Neural progenitor cell (in vitro differentiated cells): ENCODE measurements at regions not wholly inside any gene's neighbourhood (a gene's known extent, or its start where the extent isn't known, plus 50 kb on each side); places are given as distances from the start of the nearest gene placed in this dataset.

Experiments
- DNase-seq: peaks from one replicate; pipeline ENCODE4 v3.0.0-alpha.2; 2016; ENCODE audit warnings: low spot score
- H2AFZ ChIP-seq: fragments of 200-600 bp; sonication (generic); replicated peaks from 2 replicates; pipeline ENCODE4 v1.6.1; 2016; ENCODE audit warnings: antibody characterized with exemption
- H3F3A ChIP-seq: fragments of 200-600 bp; sonication (generic); 2 replicates; pipeline ENCODE4 v1.6.1; 2016; ENCODE audit warnings: antibody characterized with exemption, low read depth
- H3K27ac ChIP-seq: fragments of 200-600 bp; sonication (generic); 2 replicates; pipeline ENCODE4 v1.5.1; 2016; ENCODE audit warnings: mild to moderate bottlenecking
- H3K27me3 ChIP-seq: fragments of 200-600 bp; sonication (generic); 2 replicates; pipeline ENCODE4 v1.6.1; 2016; ENCODE audit warnings: mild to moderate bottlenecking, moderate library complexity
- H3K36me3 ChIP-seq: fragments of 200-600 bp; sonication (generic); 2 replicates; pipeline ENCODE4 v1.5.1; 2016
- H3K4me1 ChIP-seq: fragments of 200-600 bp; sonication (generic); 2 replicates; pipeline ENCODE4 v1.6.1; 2016; ENCODE audit warnings: mixed run types
- H3K4me2 ChIP-seq: fragments of 200-600 bp; sonication (generic); 2 replicates; pipeline ENCODE4 v1.6.1; 2016
- H3K4me3 ChIP-seq: fragments of 200-600 bp; sonication (generic); 2 replicates; pipeline ENCODE4 v1.5.1; 2016
- H3K79me2 ChIP-seq: fragments of 200-600 bp; sonication (generic); 2 replicates; pipeline ENCODE4 v1.6.1; 2016; ENCODE audit warnings: low read depth
- H3K9ac ChIP-seq: fragments of 200-600 bp; sonication (generic); 2 replicates; pipeline ENCODE4 v1.6.1; 2016
- H3K9me3 ChIP-seq: fragments of 200-600 bp; sonication (generic); 2 replicates; pipeline ENCODE4 v1.5.1; 2016; ENCODE audit warnings: low read depth
- H4K20me1 ChIP-seq: fragments of 200-600 bp; sonication (generic); 2 replicates; pipeline ENCODE4 v1.6.1; 2016; ENCODE audit warnings: low read depth
- H3K27ac Mint-ChIP-seq: 3 replicates; pipeline ENCODE4 v1.8.0; 2021; ENCODE audit warnings: mixed read lengths
- H3K27me3 Mint-ChIP-seq: 2 replicates; pipeline ENCODE4 v1.8.0; 2022; ENCODE audit warnings: low read depth, mild to moderate bottlenecking, inconsistent platforms, moderate library complexity, mixed read lengths; ENCODE audit not compliant: insufficient read depth
- H3K36me3 Mint-ChIP-seq: 3 replicates; pipeline ENCODE4 v1.8.0; 2021; ENCODE audit warnings: mixed read lengths
- H3K4me1 Mint-ChIP-seq: 3 replicates; pipeline ENCODE4 v1.8.0; 2021; ENCODE audit warnings: mixed read lengths
- H3K4me3 Mint-ChIP-seq: 3 replicates; pipeline ENCODE4 v1.8.0; 2021; ENCODE audit warnings: mild to moderate bottlenecking, moderate library complexity, mixed read lengths
- H3K9me3 Mint-ChIP-seq: 3 replicates; pipeline ENCODE4 v1.8.0; 2020; ENCODE audit warnings: mixed read lengths
- EZH2 ChIP-seq: fragments of 200-600 bp; sonication (generic); IDR thresholded peaks from 2 replicates; pipeline ENCODE4 v1.6.1; 2017; ENCODE audit warnings: antibody characterized with exemption, mild to moderate bottlenecking, moderate library complexity
- EZH2phosphoT487 ChIP-seq: fragments of 200-600 bp; sonication (generic); IDR thresholded peaks from 2 replicates; pipeline ENCODE4 v1.6.1; 2017; ENCODE audit warnings: antibody characterized with exemption
- TF ChIP-seq, protein P1 (sequence below): fragments of 200-600 bp; sonication (generic); IDR thresholded peaks from 2 replicates; pipeline ENCODE4 v1.5.1; 2017; ENCODE audit warnings: antibody characterized with exemption, mild to moderate bottlenecking

DNA sequence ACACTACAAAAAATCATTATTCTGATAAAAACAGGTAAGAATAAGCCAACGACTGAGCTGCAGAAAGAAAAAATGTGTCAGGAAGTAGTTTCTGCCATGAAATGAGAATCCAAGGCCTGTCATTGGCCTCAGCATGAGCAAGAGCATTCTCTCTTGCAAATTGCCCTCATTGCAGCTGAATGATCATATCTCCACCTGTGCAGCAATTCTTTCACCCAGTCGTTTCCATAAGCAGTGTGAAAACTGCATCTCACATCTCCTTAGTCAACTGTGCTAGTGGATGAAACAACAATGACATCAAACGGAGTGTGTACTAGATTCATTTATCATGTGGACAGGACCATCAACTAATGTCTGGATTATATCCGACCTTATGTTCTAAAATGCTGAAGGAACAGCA is 88.2 kb upstream of the STXBP5 start:
- Histone ChIP-seq H4K20me1 (no peaks in the 10 kb centered on the region), H3K27me3 (no peaks in the 10 kb centered on the region), H3K9me3 (no peaks in the 10 kb centered on the region), H2AFZ (no peak overlapping the region), H3K27ac (no peak overlapping the region), H3K79me2 (no peaks in the 10 kb centered on the region), H3K4me1 (no peaks in the 10 kb centered on the region), H3K36me3 (no peaks in the 10 kb centered on the region), H3K4me2 (no peak overlapping the region), H3K9ac (no peak overlapping the region), H3K4me3 (no peak overlapping the region), H3F3A (no peaks in the 10 kb centered on the region)
- Mint-ChIP-seq H3K9me3 (no peaks in the 10 kb centered on the region), H3K27ac (no peak overlapping the region), H3K36me3 (no peaks in the 10 kb centered on the region), H3K4me1 (no peaks in the 10 kb centered on the region), H3K27me3 (peaks cover 2% of the 10 kb centered on the region), H3K4me3 (no peak overlapping the region)
- no peak for TF ChIP-seq EZH2
- TF ChIP-seq, protein P1, sequence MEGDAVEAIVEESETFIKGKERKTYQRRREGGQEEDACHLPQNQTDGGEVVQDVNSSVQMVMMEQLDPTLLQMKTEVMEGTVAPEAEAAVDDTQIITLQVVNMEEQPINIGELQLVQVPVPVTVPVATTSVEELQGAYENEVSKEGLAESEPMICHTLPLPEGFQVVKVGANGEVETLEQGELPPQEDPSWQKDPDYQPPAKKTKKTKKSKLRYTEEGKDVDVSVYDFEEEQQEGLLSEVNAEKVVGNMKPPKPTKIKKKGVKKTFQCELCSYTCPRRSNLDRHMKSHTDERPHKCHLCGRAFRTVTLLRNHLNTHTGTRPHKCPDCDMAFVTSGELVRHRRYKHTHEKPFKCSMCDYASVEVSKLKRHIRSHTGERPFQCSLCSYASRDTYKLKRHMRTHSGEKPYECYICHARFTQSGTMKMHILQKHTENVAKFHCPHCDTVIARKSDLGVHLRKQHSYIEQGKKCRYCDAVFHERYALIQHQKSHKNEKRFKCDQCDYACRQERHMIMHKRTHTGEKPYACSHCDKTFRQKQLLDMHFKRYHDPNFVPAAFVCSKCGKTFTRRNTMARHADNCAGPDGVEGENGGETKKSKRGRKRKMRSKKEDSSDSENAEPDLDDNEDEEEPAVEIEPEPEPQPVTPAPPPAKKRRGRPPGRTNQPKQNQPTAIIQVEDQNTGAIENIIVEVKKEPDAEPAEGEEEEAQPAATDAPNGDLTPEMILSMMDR = no peak
- TF ChIP-seq EZH2phosphoT487 = no peak
- DNase-seq = no peak

DNA sequence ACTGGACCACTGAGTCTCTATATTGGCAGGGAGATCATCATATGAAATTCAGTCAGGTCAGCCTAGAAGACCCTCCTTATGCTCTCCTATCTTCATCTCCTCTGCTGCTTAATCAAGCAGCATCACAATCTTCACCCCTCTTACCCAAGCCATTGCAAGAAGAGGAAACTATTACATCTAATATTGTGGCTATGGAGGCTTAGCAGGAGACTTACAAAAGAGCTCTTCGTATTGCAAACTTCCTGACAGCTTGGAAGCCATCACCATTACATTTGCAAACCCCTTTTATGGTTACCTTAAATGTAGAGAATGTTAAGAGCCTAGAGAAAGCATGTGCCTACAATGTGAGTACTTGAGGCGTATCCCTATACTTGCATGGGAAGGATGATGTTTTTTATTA is 87.2 kb upstream of the STXBP5 start:
- TF ChIP-seq, protein P1 = no peak
- TF ChIP-seq EZH2 = no peak
- no peak for TF ChIP-seq EZH2phosphoT487
- no peak overlapping the region for H3K27ac ChIP-seq

DNA sequence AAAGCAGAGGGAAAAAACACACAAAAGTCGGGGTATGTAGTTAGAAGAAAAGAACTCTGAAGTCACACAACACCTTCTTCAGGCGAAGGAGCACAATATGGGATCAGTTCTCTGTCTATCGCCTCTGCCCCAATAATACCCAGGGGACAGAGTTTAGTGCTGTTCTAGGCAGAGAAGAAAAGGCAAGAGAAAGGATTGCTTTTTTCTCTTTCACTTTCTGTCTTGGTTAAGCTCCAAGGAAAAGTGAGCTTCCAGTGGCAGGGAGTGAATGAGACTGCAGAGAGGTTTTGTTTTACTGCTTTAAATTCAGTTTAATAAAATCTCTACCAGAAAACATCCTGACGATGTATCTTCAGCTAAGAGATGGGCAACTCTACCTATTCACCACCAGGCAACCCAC is 86.6 kb upstream of the STXBP5 start:
- no peaks in the 10 kb centered on the region for H3K79me2 ChIP-seq
- no peak overlapping the region for H3K4me3 Mint-ChIP-seq
- TF ChIP-seq, protein P1 = no peak
- TF ChIP-seq EZH2 = no peak
- TF ChIP-seq EZH2phosphoT487 = no peak
- no peaks in the 10 kb centered on the region for H3K4me1 Mint-ChIP-seq
- H3K36me3 ChIP-seq = no peaks in the 10 kb centered on the region
- H3K9ac ChIP-seq = no peak overlapping the region
- no peaks in the 10 kb centered on the region for H3K9me3 Mint-ChIP-seq
- no peaks in the 10 kb centered on the region for H3F3A ChIP-seq
- no peaks in the 10 kb centered on the region for H3K36me3 Mint-ChIP-seq
- DNase-seq = peak; percentile 9
- H3K4me3 ChIP-seq = no peak overlapping the region
- H3K27me3 ChIP-seq = no peaks in the 10 kb centered on the region
- no peak overlapping the region for H3K4me2 ChIP-seq
- no peaks in the 10 kb centered on the region for H4K20me1 ChIP-seq
- no peak overlapping the region for H3K27ac Mint-ChIP-seq
- H3K4me1 ChIP-seq = no peaks in the 10 kb centered on the region
- H2AFZ ChIP-seq = no peak overlapping the region
- no peaks in the 10 kb centered on the region for H3K9me3 ChIP-seq
- no peak overlapping the region for H3K27ac ChIP-seq
- no peaks in the 10 kb centered on the region for H3K27me3 Mint-ChIP-seq

More for the DNA sequence above, 87.2 kb upstream of the STXBP5 start:
- Histone ChIP-seq H3K4me1 (no peaks in the 10 kb centered on the region), H2AFZ (no peak overlapping the region), H3K36me3 (no peaks in the 10 kb centered on the region), H3K4me3 (no peak overlapping the region), H3K9ac (no peak overlapping the region), H3F3A (no peaks in the 10 kb centered on the region), H3K4me2 (no peak overlapping the region), H3K79me2 (no peaks in the 10 kb centered on the region), H3K9me3 (no peaks in the 10 kb centered on the region), H4K20me1 (no peaks in the 10 kb centered on the region), H3K27me3 (no peaks in the 10 kb centered on the region)
- Mint-ChIP-seq H3K27ac (no peak overlapping the region), H3K27me3 (no peaks in the 10 kb centered on the region), H3K36me3 (no peaks in the 10 kb centered on the region), H3K4me1 (no peaks in the 10 kb centered on the region), H3K9me3 (no peaks in the 10 kb centered on the region), H3K4me3 (no peak overlapping the region)
- DNase-seq = no peak
